Erythroblast (primary cell): ENCODE measurements at regions not wholly inside any gene's neighbourhood (a gene's known extent, or its start where the extent isn't known, plus 50 kb on each side); places are given as distances from the start of the nearest gene placed in this dataset.

Experiments used
- GATA1 ChIP-seq: IDR thresholded peaks from 2 replicates; pipeline ENCODE4 v1.6.1; 2011; ENCODE audit warnings: low read depth, mild to moderate bottlenecking, control low read depth, low read length, moderate library complexity
- POLR2A ChIP-seq: IDR thresholded peaks from 2 replicates; pipeline ENCODE4 v1.6.1; 2011; ENCODE audit warnings: mild to moderate bottlenecking, low read length

DNA sequence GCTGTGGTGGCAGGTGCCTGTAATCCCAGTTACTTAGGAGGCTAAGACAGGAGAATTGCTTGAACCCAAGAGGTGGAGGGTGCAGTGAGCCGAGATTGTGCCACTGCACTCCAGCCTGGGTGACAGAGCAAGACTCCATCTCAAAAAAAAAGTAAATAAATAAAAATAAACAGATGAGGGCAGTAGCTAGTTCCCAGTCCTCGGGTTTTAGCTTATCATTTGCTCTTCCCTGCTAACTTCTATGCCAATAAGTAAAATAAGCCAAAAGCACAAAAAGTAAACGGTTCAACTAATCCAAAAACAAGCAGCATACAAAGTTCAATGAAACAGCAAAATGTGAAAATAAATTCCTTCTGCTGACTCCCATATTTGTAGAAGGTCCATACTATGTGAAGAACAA, 133.0 kb upstream of the TMCC3 start:
- TF ChIP-seq POLR2A (no peak), GATA1 (no peak)
